Neural cell (in vitro differentiated cells): ENCODE measurements at regions not wholly inside any gene's neighbourhood (a gene's known extent, or its start where the extent isn't known, plus 50 kb on each side); places are given as distances from the start of the nearest gene placed in this dataset.

ENCODE experiments used
- H2AFZ ChIP-seq: fragments of 200-600, 300-800 bp; sonication (generic), shearing (Covaris generic); 2 replicates; pipeline ENCODE4 v1.6.0; 2014; ENCODE audit warnings: low read depth, mild to moderate bottlenecking, antibody characterized with exemption, low read length, moderate library complexity
- H3F3A ChIP-seq: fragments of 200-600 bp; shearing (Covaris generic); 2 replicates; pipeline ENCODE4 v1.6.1; 2016; ENCODE audit warnings: mild to moderate bottlenecking, moderate library complexity, mixed read lengths, antibody characterized with exemption, low read length; ENCODE audit not compliant: insufficient read depth, poor library complexity, severe bottlenecking
- H3K27ac ChIP-seq: fragments of 200-600, 300-800 bp; sonication (generic), shearing (Covaris generic); 2 replicates; pipeline ENCODE4 v1.5.1; 2014; ENCODE audit warnings: mild to moderate bottlenecking, low read length, moderate library complexity
- H3K27me3 ChIP-seq: fragments of 300-800, 200-600 bp; sonication (generic), shearing (Covaris generic); 2 replicates; pipeline ENCODE4 v1.6.0; 2014; ENCODE audit warnings: mild to moderate bottlenecking, low read depth, low read length, moderate library complexity; ENCODE audit not compliant: insufficient read depth
- H3K36me3 ChIP-seq: fragments of 300-800, 200-600 bp; sonication (generic), shearing (Covaris generic); 2 replicates; pipeline ENCODE4 v1.5.1; 2014; ENCODE audit warnings: mild to moderate bottlenecking, antibody characterized with exemption, low read length, moderate library complexity; ENCODE audit not compliant: insufficient read depth
- H3K4me2 ChIP-seq: fragments of 300-800, 200-600 bp; sonication (generic), shearing (Covaris generic); 2 replicates; pipeline ENCODE4 v1.6.0; 2014; ENCODE audit warnings: mild to moderate bottlenecking, low read length
- H3K4me3 ChIP-seq: fragments of 300-800, 200-600 bp; sonication (generic), shearing (Covaris generic); 2 replicates; pipeline ENCODE4 v1.5.1; 2014; ENCODE audit warnings: mild to moderate bottlenecking, low read length, moderate library complexity
- H3K79me2 ChIP-seq: fragments of 200-600 bp; shearing (Covaris generic); replicated peaks from 2 replicates; pipeline ENCODE4 v1.6.0; 2014; ENCODE audit warnings: mild to moderate bottlenecking, low read length, moderate library complexity; ENCODE audit not compliant: insufficient read depth
- H3K9ac ChIP-seq: fragments of 300-800, 200-600 bp; sonication (generic), shearing (Covaris generic); 2 replicates; pipeline ENCODE4 v1.6.1; 2016; ENCODE audit warnings: mild to moderate bottlenecking, low read length, mixed read lengths
- H3K9me2 ChIP-seq: fragments of 200-600 bp; shearing (Covaris generic); 2 replicates; pipeline ENCODE4 v1.6.1; 2016; ENCODE audit warnings: mild to moderate bottlenecking, low read length, mixed read lengths; ENCODE audit not compliant: insufficient read depth
- H3K9me3 ChIP-seq: fragments of 200-600, 300-800 bp; sonication (generic), shearing (Covaris generic); 2 replicates; pipeline ENCODE4 v1.6.1; 2016; ENCODE audit warnings: mild to moderate bottlenecking, mixed run types, low read length, moderate library complexity, mixed read lengths
- H4K20me1 ChIP-seq: fragments of 200-600 bp; shearing (Covaris generic); 2 replicates; pipeline ENCODE4 v1.6.1; 2016; ENCODE audit warnings: mild to moderate bottlenecking, mixed run types; ENCODE audit not compliant: insufficient read depth
- EP300 ChIP-seq: fragments of 450-650 bp; conservative IDR thresholded peaks from 2 replicates; pipeline ENCODE4 v1.6.1; 2014; ENCODE audit warnings: antibody characterized with exemption, mild to moderate bottlenecking, moderate library complexity; ENCODE audit not compliant: poor library complexity, severe bottlenecking
- MXI1 ChIP-seq: fragments of 450-650 bp; conservative IDR thresholded peaks from 2 replicates; pipeline ENCODE4 v1.6.1; 2014; ENCODE audit warnings: antibody characterized with exemption, mild to moderate bottlenecking; ENCODE audit not compliant: poor library complexity, severe bottlenecking
- POLR2AphosphoS5 ChIP-seq: IDR thresholded peaks from 2 replicates; pipeline ENCODE4 v1.6.1; 2012
- RAD21 ChIP-seq: fragments of 450-650 bp; conservative IDR thresholded peaks from 2 replicates; pipeline ENCODE4 v1.6.1; 2014; ENCODE audit warnings: antibody characterized with exemption, mild to moderate bottlenecking, moderate library complexity
- SMC3 ChIP-seq: fragments of 450-650 bp; conservative IDR thresholded peaks from 2 replicates; pipeline ENCODE4 v1.6.1; 2014; ENCODE audit warnings: antibody characterized with exemption, mild to moderate bottlenecking, moderate library complexity; ENCODE audit not compliant: poor library complexity
- TAF1 ChIP-seq: IDR thresholded peaks from 2 replicates; pipeline ENCODE4 v1.6.1; 2012; ENCODE audit warnings: low read depth
- TF ChIP-seq, protein P1 (sequence below): IDR thresholded peaks from 2 replicates; pipeline ENCODE4 v1.6.1; 2012; ENCODE audit warnings: borderline replicate concordance
- TF ChIP-seq, protein P2 (sequence below): fragments of 450-650 bp; IDR thresholded peaks from 2 replicates; pipeline ENCODE4 v1.5.1; 2014; ENCODE audit warnings: antibody characterized with exemption, mild to moderate bottlenecking, moderate library complexity; ENCODE audit not compliant: poor library complexity, severe bottlenecking

- Histone ChIP-seq H2AFZ (no peak overlapping the region), H3K9me2 (no peaks in the 10 kb centered on the region), H3F3A (no peaks in the 10 kb centered on the region), H3K27ac (no peak overlapping the region), H3K36me3 (no peaks in the 10 kb centered on the region), H3K27me3 (no peaks in the 10 kb centered on the region), H3K9me3 (no peaks in the 10 kb centered on the region), H3K4me2 (no peak overlapping the region), H3K4me3 (no peak overlapping the region), H3K79me2 (no peaks in the 10 kb centered on the region), H3K9ac (no peak overlapping the region), H4K20me1 (no peaks in the 10 kb centered on the region)
- TF ChIP-seq MXI1 = no peak
- TF ChIP-seq, protein P1, sequence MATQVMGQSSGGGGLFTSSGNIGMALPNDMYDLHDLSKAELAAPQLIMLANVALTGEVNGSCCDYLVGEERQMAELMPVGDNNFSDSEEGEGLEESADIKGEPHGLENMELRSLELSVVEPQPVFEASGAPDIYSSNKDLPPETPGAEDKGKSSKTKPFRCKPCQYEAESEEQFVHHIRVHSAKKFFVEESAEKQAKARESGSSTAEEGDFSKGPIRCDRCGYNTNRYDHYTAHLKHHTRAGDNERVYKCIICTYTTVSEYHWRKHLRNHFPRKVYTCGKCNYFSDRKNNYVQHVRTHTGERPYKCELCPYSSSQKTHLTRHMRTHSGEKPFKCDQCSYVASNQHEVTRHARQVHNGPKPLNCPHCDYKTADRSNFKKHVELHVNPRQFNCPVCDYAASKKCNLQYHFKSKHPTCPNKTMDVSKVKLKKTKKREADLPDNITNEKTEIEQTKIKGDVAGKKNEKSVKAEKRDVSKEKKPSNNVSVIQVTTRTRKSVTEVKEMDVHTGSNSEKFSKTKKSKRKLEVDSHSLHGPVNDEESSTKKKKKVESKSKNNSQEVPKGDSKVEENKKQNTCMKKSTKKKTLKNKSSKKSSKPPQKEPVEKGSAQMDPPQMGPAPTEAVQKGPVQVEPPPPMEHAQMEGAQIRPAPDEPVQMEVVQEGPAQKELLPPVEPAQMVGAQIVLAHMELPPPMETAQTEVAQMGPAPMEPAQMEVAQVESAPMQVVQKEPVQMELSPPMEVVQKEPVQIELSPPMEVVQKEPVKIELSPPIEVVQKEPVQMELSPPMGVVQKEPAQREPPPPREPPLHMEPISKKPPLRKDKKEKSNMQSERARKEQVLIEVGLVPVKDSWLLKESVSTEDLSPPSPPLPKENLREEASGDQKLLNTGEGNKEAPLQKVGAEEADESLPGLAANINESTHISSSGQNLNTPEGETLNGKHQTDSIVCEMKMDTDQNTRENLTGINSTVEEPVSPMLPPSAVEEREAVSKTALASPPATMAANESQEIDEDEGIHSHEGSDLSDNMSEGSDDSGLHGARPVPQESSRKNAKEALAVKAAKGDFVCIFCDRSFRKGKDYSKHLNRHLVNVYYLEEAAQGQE = no peak
- no peak for TF ChIP-seq RAD21
- TF ChIP-seq, protein P2, sequence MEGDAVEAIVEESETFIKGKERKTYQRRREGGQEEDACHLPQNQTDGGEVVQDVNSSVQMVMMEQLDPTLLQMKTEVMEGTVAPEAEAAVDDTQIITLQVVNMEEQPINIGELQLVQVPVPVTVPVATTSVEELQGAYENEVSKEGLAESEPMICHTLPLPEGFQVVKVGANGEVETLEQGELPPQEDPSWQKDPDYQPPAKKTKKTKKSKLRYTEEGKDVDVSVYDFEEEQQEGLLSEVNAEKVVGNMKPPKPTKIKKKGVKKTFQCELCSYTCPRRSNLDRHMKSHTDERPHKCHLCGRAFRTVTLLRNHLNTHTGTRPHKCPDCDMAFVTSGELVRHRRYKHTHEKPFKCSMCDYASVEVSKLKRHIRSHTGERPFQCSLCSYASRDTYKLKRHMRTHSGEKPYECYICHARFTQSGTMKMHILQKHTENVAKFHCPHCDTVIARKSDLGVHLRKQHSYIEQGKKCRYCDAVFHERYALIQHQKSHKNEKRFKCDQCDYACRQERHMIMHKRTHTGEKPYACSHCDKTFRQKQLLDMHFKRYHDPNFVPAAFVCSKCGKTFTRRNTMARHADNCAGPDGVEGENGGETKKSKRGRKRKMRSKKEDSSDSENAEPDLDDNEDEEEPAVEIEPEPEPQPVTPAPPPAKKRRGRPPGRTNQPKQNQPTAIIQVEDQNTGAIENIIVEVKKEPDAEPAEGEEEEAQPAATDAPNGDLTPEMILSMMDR = no peak
Observed at GRCh38 chr5:124876983-124877382, 130.5 kb upstream of the ZNF608 start.

GRCh38 chr5:124877501-124878146 is 131.2 kb upstream of the ZNF608 start:
- no peak overlapping the region for H3K4me3 ChIP-seq
- H4K20me1 ChIP-seq = no peaks in the 10 kb centered on the region
- no peaks in the 10 kb centered on the region for H3F3A ChIP-seq
- H3K79me2 ChIP-seq = no peaks in the 10 kb centered on the region
- no peaks in the 10 kb centered on the region for H3K9me3 ChIP-seq
- no peak overlapping the region for H3K4me2 ChIP-seq
- H3K36me3 ChIP-seq = no peaks in the 10 kb centered on the region
- no peak for TF ChIP-seq EP300
- TF ChIP-seq MXI1 = no peak
- no peak overlapping the region for H3K9ac ChIP-seq
- no peaks in the 10 kb centered on the region for H3K9me2 ChIP-seq
- H2AFZ ChIP-seq = no peak overlapping the region
- no peaks in the 10 kb centered on the region for H3K27me3 ChIP-seq
- no peak overlapping the region for H3K27ac ChIP-seq

- H3K9ac ChIP-seq = no peak overlapping the region
- H3K79me2 ChIP-seq = no peaks in the 10 kb centered on the region
- TF ChIP-seq RAD21 = no peak
- TF ChIP-seq, protein P2 = no peak
- TF ChIP-seq POLR2AphosphoS5 = no peak
- TF ChIP-seq EP300 = no peak
- TF ChIP-seq, protein P1 = no peak
- TF ChIP-seq SMC3 = no peak
- TF ChIP-seq MXI1 = no peak
- no peak for TF ChIP-seq TAF1
- no peaks in the 10 kb centered on the region for H3K27me3 ChIP-seq
- no peak overlapping the region for H3K4me3 ChIP-seq
- H3K36me3 ChIP-seq = no peaks in the 10 kb centered on the region
- no peaks in the 10 kb centered on the region for H3F3A ChIP-seq
- no peaks in the 10 kb centered on the region for H3K9me2 ChIP-seq
- H3K27ac ChIP-seq = no peak overlapping the region
- H4K20me1 ChIP-seq = no peaks in the 10 kb centered on the region
- no peak overlapping the region for H3K4me2 ChIP-seq
- no peak overlapping the region for H2AFZ ChIP-seq
- H3K9me3 ChIP-seq = no peaks in the 10 kb centered on the region
Observed at GRCh38 chr5:124878583-124879342, 132.3 kb upstream of the ZNF608 start.
